ENCODE measurements at regions not wholly inside any gene's neighbourhood (a gene's known extent, or its start where the extent isn't known, plus 50 kb on each side); places are given as distances from the start of the nearest gene placed in this dataset.

DNA sequence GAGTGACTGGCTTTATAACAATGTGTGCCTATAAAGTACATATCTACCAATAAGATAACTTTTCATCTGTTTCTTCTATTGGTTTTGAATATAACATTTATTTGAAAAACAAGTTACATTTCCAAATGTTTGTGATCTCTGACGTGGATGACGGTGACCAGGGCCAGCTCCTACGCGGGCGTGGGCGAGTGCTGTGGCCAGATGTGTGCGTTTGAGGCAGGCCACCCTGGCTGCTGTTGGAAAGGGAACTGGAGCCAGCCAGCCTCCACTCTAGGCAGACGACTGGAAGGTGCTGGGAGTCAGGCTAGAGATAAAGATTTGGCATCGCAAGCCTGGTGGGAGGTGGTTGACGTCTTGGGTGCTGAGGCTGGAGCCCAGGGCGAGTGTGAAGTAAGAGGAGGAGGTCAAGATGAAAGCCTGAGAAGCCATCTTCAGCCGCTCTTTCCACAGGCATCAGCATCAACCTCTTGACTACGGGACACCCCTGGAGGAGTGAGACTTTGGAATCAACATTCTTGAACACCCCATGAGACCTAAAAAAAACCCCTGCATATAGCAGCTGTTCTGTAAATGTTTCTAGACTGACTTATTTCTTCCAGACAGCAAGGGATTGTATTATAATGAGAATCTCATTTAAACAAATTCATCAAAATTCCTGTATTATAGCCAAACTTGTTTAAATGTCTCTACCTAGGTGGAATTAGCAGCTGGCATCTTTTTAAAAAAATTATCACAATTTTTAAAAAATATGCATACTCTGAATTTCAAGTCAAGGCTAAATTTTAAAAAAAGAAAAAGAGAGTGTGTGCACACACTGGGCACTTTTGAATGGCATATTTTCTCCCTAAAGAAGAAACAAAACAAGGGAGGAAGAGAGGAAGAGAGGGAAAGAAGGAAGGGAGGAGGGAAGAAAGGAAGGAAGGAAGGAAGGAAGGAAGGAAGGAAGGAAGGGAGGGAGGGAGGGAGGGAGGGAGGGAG, 112.5 kb upstream of the SLC44A3 start:
- DNase-seq (ENCODE audit: low read depth) = no peak
- no peak overlapping the region for H3K4me3 ChIP-seq (ENCODE audit: low read depth, low read length)
- TF ChIP-seq, protein P1, sequence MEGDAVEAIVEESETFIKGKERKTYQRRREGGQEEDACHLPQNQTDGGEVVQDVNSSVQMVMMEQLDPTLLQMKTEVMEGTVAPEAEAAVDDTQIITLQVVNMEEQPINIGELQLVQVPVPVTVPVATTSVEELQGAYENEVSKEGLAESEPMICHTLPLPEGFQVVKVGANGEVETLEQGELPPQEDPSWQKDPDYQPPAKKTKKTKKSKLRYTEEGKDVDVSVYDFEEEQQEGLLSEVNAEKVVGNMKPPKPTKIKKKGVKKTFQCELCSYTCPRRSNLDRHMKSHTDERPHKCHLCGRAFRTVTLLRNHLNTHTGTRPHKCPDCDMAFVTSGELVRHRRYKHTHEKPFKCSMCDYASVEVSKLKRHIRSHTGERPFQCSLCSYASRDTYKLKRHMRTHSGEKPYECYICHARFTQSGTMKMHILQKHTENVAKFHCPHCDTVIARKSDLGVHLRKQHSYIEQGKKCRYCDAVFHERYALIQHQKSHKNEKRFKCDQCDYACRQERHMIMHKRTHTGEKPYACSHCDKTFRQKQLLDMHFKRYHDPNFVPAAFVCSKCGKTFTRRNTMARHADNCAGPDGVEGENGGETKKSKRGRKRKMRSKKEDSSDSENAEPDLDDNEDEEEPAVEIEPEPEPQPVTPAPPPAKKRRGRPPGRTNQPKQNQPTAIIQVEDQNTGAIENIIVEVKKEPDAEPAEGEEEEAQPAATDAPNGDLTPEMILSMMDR (conservative IDR thresholded peaks at IDR 0.05; ENCODE audit: low read depth, low read length) = no peak

DNA sequence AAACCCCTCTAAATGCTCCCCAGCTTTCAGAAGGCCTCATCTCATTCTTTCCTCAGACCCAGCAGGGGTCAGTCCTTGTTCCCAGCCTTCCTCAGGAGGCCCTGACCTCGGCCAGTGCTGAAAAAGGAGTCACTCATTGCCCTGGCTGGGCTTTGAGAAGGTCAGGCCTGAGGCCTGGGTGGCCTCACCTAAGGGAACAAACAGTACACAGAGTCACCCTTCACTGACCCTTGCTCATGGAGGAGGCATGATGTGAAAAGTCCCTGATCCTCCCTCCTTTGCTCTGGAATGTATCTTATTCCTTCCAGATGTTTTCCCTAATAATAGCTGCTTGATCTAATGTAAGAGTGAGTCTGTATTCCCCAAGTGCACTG, 117.7 kb upstream of the SLC44A3 start:
- TF ChIP-seq, protein P1 (conservative IDR thresholded peaks at IDR 0.05; ENCODE audit: low read depth, low read length) = no peak
- DNase-seq (ENCODE audit: low read depth) = peak; percentile 44
- no peak overlapping the region for H3K4me3 ChIP-seq (ENCODE audit: low read depth, low read length)

DNA sequence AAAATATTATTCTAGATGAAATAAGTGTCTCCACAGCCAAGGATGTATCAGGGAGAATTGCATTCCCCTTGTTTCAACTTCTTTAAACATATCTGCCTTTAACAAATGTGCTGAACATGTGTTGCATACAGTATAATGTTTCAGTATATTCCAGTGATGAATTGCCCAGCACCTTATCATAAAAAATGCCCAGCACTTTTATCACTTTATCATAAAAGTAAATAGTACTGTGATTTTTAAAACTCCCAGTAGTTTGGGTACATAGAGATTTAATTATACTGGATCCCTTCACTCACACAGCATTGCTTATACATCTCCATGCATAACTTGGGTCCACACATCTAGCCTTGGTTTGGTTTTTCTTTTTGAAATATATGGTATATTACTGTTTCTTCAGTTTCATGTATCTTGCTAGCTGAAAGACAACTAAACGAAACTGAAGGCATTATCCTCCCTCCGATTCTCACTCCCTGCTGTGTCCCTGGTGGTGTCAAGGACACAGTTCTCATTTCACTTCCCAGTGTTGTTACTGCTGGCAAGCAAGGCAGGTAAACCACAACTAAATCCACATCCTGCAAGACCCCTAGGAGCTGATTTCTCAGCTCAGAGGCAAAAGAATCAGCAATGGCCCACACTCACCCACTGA, 118.2 kb upstream of the SLC44A3 start:
- peak; percentile 54 for DNase-seq (ENCODE audit: low read depth)
- TF ChIP-seq, protein P1 (conservative IDR thresholded peaks at IDR 0.05; ENCODE audit: low read depth, low read length) = peak; percentile 5
- no peak overlapping the region for H3K4me3 ChIP-seq (ENCODE audit: low read depth, low read length)

DNA sequence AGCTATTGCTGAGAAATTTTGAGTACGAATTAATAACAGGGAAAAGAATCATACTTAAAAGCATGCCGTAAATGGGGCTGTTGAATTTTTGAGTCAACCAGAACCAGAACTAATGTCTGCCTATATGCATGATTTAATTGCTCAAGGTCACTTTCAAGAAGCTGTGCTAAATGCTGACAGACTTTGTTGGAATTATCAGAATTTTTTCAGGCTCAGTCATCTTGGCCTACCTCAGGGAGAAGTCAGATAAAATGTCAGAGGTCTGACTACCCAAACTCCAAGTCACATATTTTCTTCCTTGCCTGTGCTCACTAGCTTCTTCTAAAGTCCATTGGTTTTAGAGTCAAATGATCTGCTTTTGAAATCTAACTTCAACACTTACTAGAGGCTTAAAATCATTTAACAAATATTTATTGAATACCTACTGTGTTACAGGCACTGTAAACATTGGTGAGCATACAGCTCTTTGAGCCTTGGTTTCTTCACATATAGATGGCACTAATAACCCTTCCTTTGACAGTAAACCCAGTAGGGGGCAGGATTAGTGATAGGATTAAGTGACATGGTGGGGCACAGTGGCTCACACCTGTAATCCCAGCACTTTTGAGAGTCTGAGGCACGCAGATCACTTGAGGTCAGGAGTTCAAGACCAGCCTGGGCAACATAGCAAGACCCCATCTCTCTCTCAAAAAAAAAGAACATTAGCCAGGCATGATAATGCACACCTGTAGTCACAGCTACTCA, 121.2 kb upstream of the SLC44A3 start:
- TF ChIP-seq, protein P1 (conservative IDR thresholded peaks at IDR 0.05; ENCODE audit: low read depth, low read length) = no peak
- H3K4me3 ChIP-seq (ENCODE audit: low read depth, low read length) = no peak overlapping the region
- peak; percentile 64 for DNase-seq (ENCODE audit: low read depth)

- DNase-seq (ENCODE audit: low read depth) = no peak
- H3K4me3 ChIP-seq (ENCODE audit: low read depth, low read length) = no peak overlapping the region
- TF ChIP-seq, protein P1 (conservative IDR thresholded peaks at IDR 0.05; ENCODE audit: low read depth, low read length) = no peak
Observed at GRCh38 chr1:94698356-94698755, 121.8 kb upstream of the SLC44A3 start.

- TF ChIP-seq, protein P1 (conservative IDR thresholded peaks at IDR 0.05; ENCODE audit: low read depth, low read length) = no peak
- no peak for DNase-seq (ENCODE audit: low read depth)
- H3K4me3 ChIP-seq (ENCODE audit: low read depth, low read length) = no peak overlapping the region
Observed at GRCh38 chr1:94697839-94698238, 122.3 kb upstream of the SLC44A3 start.

All from choroid plexus epithelial cell (primary cell).